Progenitor cell of endocrine pancreas (in vitro differentiated cells): ENCODE measurements at regions not wholly inside any gene's neighbourhood (a gene's known extent, or its start where the extent isn't known, plus 50 kb on each side); places are given as distances from the start of the nearest gene placed in this dataset.

Experiments used
- DNase-seq: peaks from one replicate; pipeline ENCODE4 v3.0.0; 2021; ENCODE audit warnings: low spot score; ENCODE audit not compliant: unreplicated experiment
- H3K27ac Mint-ChIP-seq: 2 replicates; pipeline ENCODE4 v1.8.0; 2021; ENCODE audit warnings: mild to moderate bottlenecking, moderate library complexity, mixed read lengths
- H3K27me3 Mint-ChIP-seq: 2 replicates; pipeline ENCODE4 v1.8.0; 2021; ENCODE audit warnings: mixed read lengths
- H3K36me3 Mint-ChIP-seq: 2 replicates; pipeline ENCODE4 v1.8.0; 2022; ENCODE audit warnings: mixed read lengths; ENCODE audit not compliant: insufficient read depth
- H3K4me1 Mint-ChIP-seq: 2 replicates; pipeline ENCODE4 v1.8.0; 2021; ENCODE audit warnings: low read depth, mixed read lengths
- H3K4me3 Mint-ChIP-seq: 2 replicates; pipeline ENCODE4 v1.8.0; 2021; ENCODE audit warnings: low read depth, mild to moderate bottlenecking, moderate library complexity, mixed read lengths
- H3K9me3 Mint-ChIP-seq: 2 replicates; pipeline ENCODE4 v1.8.0; 2021; ENCODE audit warnings: low read depth, mixed read lengths
- CTCF ChIP-seq: fragments of 200-600 bp; sonication (generic); IDR thresholded peaks from one replicate; pipeline ENCODE4 v1.5.0; 2021; ENCODE audit warnings: antibody characterized with exemption, mild to moderate bottlenecking; ENCODE audit not compliant: unreplicated experiment

GRCh38 chr2:23294238-23294637 lies 90.7 kb upstream of the KLHL29 start:
- Mint-ChIP-seq H3K27me3 (peaks cover 14% of the 10 kb centered on the region), H3K36me3 (no peaks in the 10 kb centered on the region), H3K27ac (no peak overlapping the region), H3K4me1 (no peaks in the 10 kb centered on the region), H3K4me3 (no peak overlapping the region), H3K9me3 (no peaks in the 10 kb centered on the region)
- DNase-seq: no peak
- TF ChIP-seq CTCF: no peak

- Mint-ChIP-seq H3K27ac (no peak overlapping the region), H3K4me3 (no peak overlapping the region)
Measured at GRCh38 chr2:23296691-23297090, 88.3 kb upstream of the KLHL29 start.

GRCh38 chr2:23297112-23297511 lies 87.9 kb upstream of the KLHL29 start:
- Mint-ChIP-seq H3K36me3 (no peaks in the 10 kb centered on the region), H3K27ac (no peak overlapping the region), H3K4me3 (no peak overlapping the region), H3K9me3 (no peaks in the 10 kb centered on the region), H3K4me1 (no peaks in the 10 kb centered on the region), H3K27me3 (peaks cover 14% of the 10 kb centered on the region)
- TF ChIP-seq CTCF: no peak
- DNase-seq: no peak

More at GRCh38 chr2:23296691-23297090, 88.3 kb upstream of the KLHL29 start:
- DNase-seq: no peak
- Mint-ChIP-seq H3K4me1 (no peaks in the 10 kb centered on the region), H3K9me3 (no peaks in the 10 kb centered on the region), H3K27me3 (peaks cover 14% of the 10 kb centered on the region), H3K36me3 (no peaks in the 10 kb centered on the region)
- no peak for TF ChIP-seq CTCF

GRCh38 chr2:23298551-23298950 lies 86.4 kb upstream of the KLHL29 start:
- H3K36me3 Mint-ChIP-seq: no peaks in the 10 kb centered on the region
- TF ChIP-seq CTCF: no peak
- H3K9me3 Mint-ChIP-seq: no peaks in the 10 kb centered on the region
- peaks cover 14% of the 10 kb centered on the region for H3K27me3 Mint-ChIP-seq
- no peak for DNase-seq
- no peaks in the 10 kb centered on the region for H3K4me1 Mint-ChIP-seq
- H3K4me3 Mint-ChIP-seq: no peak overlapping the region
- H3K27ac Mint-ChIP-seq: no peak overlapping the region

GRCh38 chr2:23299476-23300195 lies 85.3 kb upstream of the KLHL29 start:
- no peaks in the 10 kb centered on the region for H3K4me1 Mint-ChIP-seq
- H3K4me3 Mint-ChIP-seq: no peak overlapping the region
- no peaks in the 10 kb centered on the region for H3K36me3 Mint-ChIP-seq
- H3K27me3 Mint-ChIP-seq: peaks cover 11% of the 10 kb centered on the region
- no peak overlapping the region for H3K27ac Mint-ChIP-seq
- TF ChIP-seq CTCF: no peak
- no peak for DNase-seq
- no peaks in the 10 kb centered on the region for H3K9me3 Mint-ChIP-seq
